ENCODE measurements at regions not wholly inside any gene's neighbourhood (a gene's known extent, or its start where the extent isn't known, plus 50 kb on each side); places are given as distances from the start of the nearest gene placed in this dataset.

DNA sequence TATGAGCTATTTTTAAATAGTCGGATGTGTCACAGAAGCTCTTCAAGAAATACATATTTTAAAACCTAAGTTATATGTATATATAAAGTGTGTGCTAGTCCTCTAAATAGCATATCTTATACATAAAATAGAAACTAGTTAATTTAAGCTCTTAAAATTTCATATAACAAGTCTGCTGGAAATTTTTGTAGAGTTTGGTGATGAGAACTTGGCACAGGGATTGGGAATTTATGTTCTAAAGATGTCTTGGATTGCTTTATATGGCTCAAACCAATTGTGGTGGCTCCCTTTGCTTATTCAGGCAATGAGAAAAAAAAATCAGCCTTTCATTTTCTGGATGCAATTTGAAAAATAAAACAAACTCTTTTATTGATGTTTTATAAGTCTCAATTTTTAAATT is 142.8 kb upstream of the KCNJ3 start:
- no peak for TF ChIP-seq POLR2AphosphoS5 (IDR thresholded peaks at IDR 0.05; ENCODE audit: low read depth, low read length)
- TF ChIP-seq POLR2A (IDR thresholded peaks at IDR 0.05; ENCODE audit: low read depth, low read length), result no peak
- TF ChIP-seq TAF1 (IDR thresholded peaks at IDR 0.05; ENCODE audit: low read depth, low read length), result no peak
- no peak for TF ChIP-seq POU2F2 (IDR thresholded peaks at IDR 0.05; ENCODE audit: low read depth, low read length)

All from GM12891 (cell line).